GM12865 (cell line): ENCODE measurements at regions not wholly inside any gene's neighbourhood (a gene's known extent, or its start where the extent isn't known, plus 50 kb on each side); places are given as distances from the start of the nearest gene placed in this dataset.
"Not testable (repeated sequence)": the region's sequence is repeated elsewhere in the genome, so short reads cannot be mapped to it uniquely, and the experiment has no call there.

ENCODE experiments used
- DNase-seq: peaks from one replicate; pipeline ENCODE4 v3.0.0; 2010; ENCODE audit warnings: low read depth
- H3K4me3 ChIP-seq: 2 replicates; pipeline ENCODE4 v1.5.1; 2011; ENCODE audit warnings: mild to moderate bottlenecking, low read depth, low read length, control low read depth
- CTCF ChIP-seq: IDR thresholded peaks from 2 replicates; pipeline ENCODE4 v1.5.1; 2011; ENCODE audit warnings: low read length, control low read depth, low read depth, inconsistent platforms; ENCODE audit not compliant: insufficient read depth; ENCODE audit errors: missing control alignments

GRCh38 chr4:31788676-31789075 lies 1068.5 kb downstream of the PCDH7 start:
- no peak for DNase-seq
- TF ChIP-seq CTCF: no peak
- H3K4me3 ChIP-seq: no peak overlapping the region

GRCh38 chr4:31791666-31792065 lies 1071.5 kb downstream of the PCDH7 start:
- TF ChIP-seq CTCF: no peak
- DNase-seq: no peak
- no peak overlapping the region for H3K4me3 ChIP-seq

GRCh38 chr4:31793907-31794306 lies 1073.7 kb downstream of the PCDH7 start:
- no peak overlapping the region for H3K4me3 ChIP-seq
- DNase-seq: no peak
- TF ChIP-seq CTCF: no peak

DNA sequence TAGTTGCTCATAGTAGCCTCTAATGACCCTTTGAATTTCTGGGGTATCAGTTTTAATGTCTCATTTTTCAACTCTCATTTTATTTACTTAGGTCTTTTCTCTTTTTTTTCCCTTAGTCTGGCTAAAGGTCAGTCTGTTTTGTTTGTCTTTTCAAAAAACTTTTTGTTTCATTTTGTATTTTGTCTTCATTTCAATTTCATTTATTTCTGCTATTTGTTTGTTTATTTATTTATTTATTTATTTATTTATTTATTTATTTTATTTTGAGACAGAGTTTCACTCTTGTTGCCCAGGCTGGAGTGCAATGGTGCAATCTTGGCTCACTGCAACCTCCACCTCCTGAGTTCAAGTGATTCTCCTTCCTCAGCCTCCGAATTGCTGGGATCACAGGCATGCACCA lies 1076.9 kb downstream of the PCDH7 start:
- DNase-seq: not testable (repeated sequence)

DNA sequence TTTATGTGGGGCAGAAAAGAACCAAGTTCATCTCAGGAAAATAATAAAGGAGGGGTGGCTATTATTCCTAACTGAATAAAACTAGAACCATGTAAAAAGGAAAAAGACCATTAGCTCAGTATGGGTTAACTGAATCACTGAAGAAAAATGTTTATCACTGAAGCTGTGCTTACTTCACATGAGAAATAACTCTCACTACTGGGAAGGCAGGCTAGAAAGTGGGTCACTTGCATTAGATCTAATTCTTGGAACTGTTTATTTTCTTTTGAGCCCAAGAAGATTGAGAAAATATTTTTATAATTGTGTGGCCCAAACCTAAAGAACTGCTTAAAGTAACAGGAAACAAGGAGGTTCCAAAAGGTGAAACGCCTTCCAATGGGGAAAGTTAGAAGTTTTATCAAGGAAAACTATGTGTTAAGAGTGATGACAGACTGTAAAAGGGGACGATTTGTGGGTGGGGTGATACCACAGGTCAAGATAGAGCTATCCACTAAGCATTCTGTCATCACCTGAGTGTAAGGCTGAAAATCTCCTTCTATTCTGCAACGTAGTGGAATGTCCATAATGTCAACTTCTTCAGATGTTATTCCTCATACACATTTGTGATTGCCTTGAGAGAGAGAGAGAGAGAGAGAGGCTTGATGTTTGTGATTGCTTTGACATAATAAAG lies 1083.5 kb downstream of the PCDH7 start:
- no peak for DNase-seq
- no peak overlapping the region for H3K4me3 ChIP-seq
- no peak for TF ChIP-seq CTCF

More for the DNA sequence above, 1076.9 kb downstream of the PCDH7 start:
- H3K4me3 ChIP-seq: not testable (repeated sequence)

DNA sequence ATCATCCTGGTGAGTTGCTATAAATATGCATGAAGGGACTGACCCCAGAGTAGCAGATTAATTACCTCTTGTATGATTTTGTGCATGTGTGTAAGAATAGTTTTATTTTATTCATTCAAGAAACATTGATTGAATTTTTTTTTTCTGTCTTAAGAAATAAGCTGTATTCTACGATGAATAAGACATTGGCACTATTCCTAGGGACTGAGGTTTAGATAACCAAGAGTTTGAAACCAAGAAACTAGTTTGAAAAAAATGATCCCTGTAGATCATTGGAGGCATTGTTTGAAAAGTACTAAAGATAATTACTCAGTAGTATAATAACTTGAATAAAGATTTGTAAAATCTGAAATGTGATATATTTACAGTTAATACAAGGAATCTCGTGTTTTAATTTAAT lies 1086.9 kb downstream of the PCDH7 start:
- no peak overlapping the region for H3K4me3 ChIP-seq
- no peak for TF ChIP-seq CTCF
- no peak for DNase-seq

- TF ChIP-seq CTCF: no peak
- no peak overlapping the region for H3K4me3 ChIP-seq
- no peak for DNase-seq
These were observed 1124.2 kb downstream of the PCDH7 start for GRCh38 chr4:31844350-31844749.
